SU-DHL-6 (cell line): ENCODE measurements at regions not wholly inside any gene's neighbourhood (a gene's known extent, or its start where the extent isn't known, plus 50 kb on each side); places are given as distances from the start of the nearest gene placed in this dataset.

Source experiments
- H2AFZ ChIP-seq: fragments of 200-600 bp; sonication (generic); 2 replicates; pipeline ENCODE4 v1.6.1; 2014; ENCODE audit warnings: low read depth, mild to moderate bottlenecking, moderate library complexity, mixed read lengths, antibody characterized with exemption, low read length; ENCODE audit not compliant: severe bottlenecking
- H3F3A ChIP-seq: fragments of 200-600 bp; shearing (Covaris generic); 2 replicates; pipeline ENCODE4 v1.6.0; 2016; ENCODE audit warnings: antibody characterized with exemption, mild to moderate bottlenecking; ENCODE audit not compliant: insufficient read depth
- H3K27ac ChIP-seq: fragments of 200-600 bp; sonication (generic); 2 replicates; pipeline ENCODE4 v1.5.1; 2016; ENCODE audit warnings: low read depth, mild to moderate bottlenecking, low read length, moderate library complexity, mixed read lengths
- H3K27me3 ChIP-seq: fragments of 200-600 bp; sonication (generic), shearing (Covaris generic); 2 replicates; pipeline ENCODE4 v1.6.0; 2014; ENCODE audit warnings: mild to moderate bottlenecking, low read length
- H3K36me3 ChIP-seq: fragments of 200-600 bp; sonication (generic); 2 replicates; pipeline ENCODE4 v1.6.1; 2014; ENCODE audit warnings: mild to moderate bottlenecking, low read length, mixed read lengths
- H3K4me2 ChIP-seq: fragments of 300-600, 200-600 bp; shearing (Covaris generic), sonication (generic); 2 replicates; pipeline ENCODE4 v1.6.0; 2014; ENCODE audit warnings: low read length, low read depth, mild to moderate bottlenecking; ENCODE audit not compliant: poor library complexity, severe bottlenecking
- H3K4me3 ChIP-seq: fragments of 200-600 bp; sonication (generic); 2 replicates; pipeline ENCODE4 v1.5.1; 2014; ENCODE audit warnings: antibody characterized with exemption, low read length, mild to moderate bottlenecking, mixed read lengths; ENCODE audit not compliant: insufficient read depth, poor library complexity, severe bottlenecking
- H3K79me2 ChIP-seq: fragments of 200-600 bp; sonication (generic); 2 replicates; pipeline ENCODE4 v1.6.1; 2014; ENCODE audit warnings: mild to moderate bottlenecking, low read length, moderate library complexity; ENCODE audit not compliant: insufficient read depth
- H3K9ac ChIP-seq: fragments of 200-600 bp; sonication (generic); 2 replicates; pipeline ENCODE4 v1.7.0; 2014; ENCODE audit warnings: mild to moderate bottlenecking, low read length
- H3K9me2 ChIP-seq: fragments of 200-600 bp; sonication (generic); replicated peaks from 2 replicates; pipeline ENCODE4 v1.6.1; 2014; ENCODE audit warnings: low read length; ENCODE audit not compliant: insufficient read depth
- H3K9me3 ChIP-seq: fragments of 200-600 bp; sonication (generic); 2 replicates; pipeline ENCODE4 v1.6.1; 2014; ENCODE audit warnings: low read length, mixed read lengths; ENCODE audit not compliant: insufficient read depth
- H4K20me1 ChIP-seq: fragments of 200-600 bp; sonication (generic); 2 replicates; pipeline ENCODE4 v1.6.1; 2014; ENCODE audit warnings: low read depth, mild to moderate bottlenecking, antibody characterized with exemption, low read length, moderate library complexity, mixed read lengths
- EZH2phosphoT487 ChIP-seq: fragments of 200-600 bp; sonication (generic), shearing (Covaris generic); conservative IDR thresholded peaks from 2 replicates; pipeline ENCODE4 v1.6.1; 2018; ENCODE audit warnings: mild to moderate bottlenecking, antibody characterized with exemption, low read length, moderate library complexity, mixed read lengths
- TF ChIP-seq, protein P1 (sequence below): fragments of 200-600 bp; sonication (generic); IDR thresholded peaks from one replicate; pipeline ENCODE4 v1.5.1; 2017; ENCODE audit warnings: antibody characterized with exemption, mild to moderate bottlenecking, low read length, moderate library complexity; ENCODE audit not compliant: insufficient read depth, poor library complexity, severe bottlenecking

- no peaks in the 10 kb centered on the region for H3F3A ChIP-seq
- no peak for TF ChIP-seq EZH2phosphoT487
- TF ChIP-seq, protein P1, sequence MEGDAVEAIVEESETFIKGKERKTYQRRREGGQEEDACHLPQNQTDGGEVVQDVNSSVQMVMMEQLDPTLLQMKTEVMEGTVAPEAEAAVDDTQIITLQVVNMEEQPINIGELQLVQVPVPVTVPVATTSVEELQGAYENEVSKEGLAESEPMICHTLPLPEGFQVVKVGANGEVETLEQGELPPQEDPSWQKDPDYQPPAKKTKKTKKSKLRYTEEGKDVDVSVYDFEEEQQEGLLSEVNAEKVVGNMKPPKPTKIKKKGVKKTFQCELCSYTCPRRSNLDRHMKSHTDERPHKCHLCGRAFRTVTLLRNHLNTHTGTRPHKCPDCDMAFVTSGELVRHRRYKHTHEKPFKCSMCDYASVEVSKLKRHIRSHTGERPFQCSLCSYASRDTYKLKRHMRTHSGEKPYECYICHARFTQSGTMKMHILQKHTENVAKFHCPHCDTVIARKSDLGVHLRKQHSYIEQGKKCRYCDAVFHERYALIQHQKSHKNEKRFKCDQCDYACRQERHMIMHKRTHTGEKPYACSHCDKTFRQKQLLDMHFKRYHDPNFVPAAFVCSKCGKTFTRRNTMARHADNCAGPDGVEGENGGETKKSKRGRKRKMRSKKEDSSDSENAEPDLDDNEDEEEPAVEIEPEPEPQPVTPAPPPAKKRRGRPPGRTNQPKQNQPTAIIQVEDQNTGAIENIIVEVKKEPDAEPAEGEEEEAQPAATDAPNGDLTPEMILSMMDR: no peak
Measured at GRCh38 chr17:59510611-59511010, 54.8 kb upstream of the DHX40 start.

DNA sequence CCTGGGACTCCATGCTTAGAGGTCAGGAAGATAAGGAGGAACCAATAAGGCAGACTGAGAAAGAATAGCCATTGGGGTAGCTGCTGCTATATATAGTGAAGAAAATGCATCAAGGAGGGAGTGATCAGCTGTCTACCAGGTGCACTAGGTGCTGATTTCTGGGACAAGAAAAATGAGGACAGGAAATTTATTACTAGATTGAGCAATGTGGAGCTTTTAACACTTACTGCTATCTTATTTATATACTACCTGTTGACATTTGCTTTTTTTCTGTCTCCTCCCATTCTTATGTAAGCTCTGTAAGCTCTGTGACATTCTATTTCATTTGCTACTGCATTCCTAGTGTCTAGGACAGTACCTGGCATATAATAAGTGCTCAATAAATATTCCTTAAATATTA, 53.7 kb upstream of the DHX40 start:
- Histone ChIP-seq H3K9me2 (no peaks in the 10 kb centered on the region), H3K9me3 (no peaks in the 10 kb centered on the region), H3K4me3 (no peak overlapping the region), H3K4me2 (no peak overlapping the region), H3K36me3 (no peaks in the 10 kb centered on the region), H3K9ac (no peak overlapping the region), H2AFZ (no peak overlapping the region), H3F3A (no peaks in the 10 kb centered on the region), H3K27ac (no peak overlapping the region), H4K20me1 (no peaks in the 10 kb centered on the region), H3K27me3 (no peaks in the 10 kb centered on the region), H3K79me2 (no peaks in the 10 kb centered on the region)
- TF ChIP-seq, protein P1: no peak
- no peak for TF ChIP-seq EZH2phosphoT487

More at GRCh38 chr17:59510611-59511010, 54.8 kb upstream of the DHX40 start:
- Histone ChIP-seq H3K9me2 (no peaks in the 10 kb centered on the region), H3K4me2 (no peak overlapping the region), H2AFZ (no peak overlapping the region), H3K9ac (no peak overlapping the region), H3K4me3 (no peak overlapping the region), H3K9me3 (no peaks in the 10 kb centered on the region), H3K27ac (no peak overlapping the region), H3K79me2 (no peaks in the 10 kb centered on the region), H4K20me1 (no peaks in the 10 kb centered on the region), H3K36me3 (no peaks in the 10 kb centered on the region), H3K27me3 (no peaks in the 10 kb centered on the region)

DNA sequence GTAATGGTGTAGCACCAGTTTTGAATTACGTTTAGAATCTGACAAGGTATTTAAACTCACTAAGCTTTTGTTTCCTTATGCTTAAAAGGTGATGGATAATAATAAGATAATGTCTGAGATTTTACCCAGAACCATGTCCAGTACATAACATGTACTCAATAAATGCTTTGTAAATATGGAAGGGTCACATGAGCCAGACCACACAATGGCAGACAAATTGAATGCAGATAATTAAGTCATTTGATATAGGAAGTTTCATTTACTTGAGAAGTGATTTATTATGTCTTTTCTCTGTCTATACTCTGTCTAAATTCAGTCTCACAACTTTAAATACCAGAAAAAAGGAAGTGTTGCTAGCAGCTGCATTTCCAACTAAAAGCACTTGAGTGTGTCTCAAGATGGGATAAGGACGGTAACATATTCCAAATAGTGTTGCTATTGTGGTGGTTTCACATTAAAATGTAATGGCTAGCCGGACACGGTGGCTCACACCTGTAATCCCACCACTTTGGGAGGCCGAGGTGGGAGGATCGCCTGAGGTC, 52.5 kb upstream of the DHX40 start:
- H3F3A ChIP-seq: no peaks in the 10 kb centered on the region
- H3K9me2 ChIP-seq: no peaks in the 10 kb centered on the region
- H3K4me3 ChIP-seq: no peak overlapping the region
- no peak overlapping the region for H2AFZ ChIP-seq
- H3K4me2 ChIP-seq: no peak overlapping the region
- TF ChIP-seq, protein P1: no peak
- no peak for TF ChIP-seq EZH2phosphoT487
- H3K9me3 ChIP-seq: no peaks in the 10 kb centered on the region
- H3K27me3 ChIP-seq: no peaks in the 10 kb centered on the region
- H3K27ac ChIP-seq: no peak overlapping the region
- H3K9ac ChIP-seq: no peak overlapping the region
- H4K20me1 ChIP-seq: no peaks in the 10 kb centered on the region
- no peaks in the 10 kb centered on the region for H3K79me2 ChIP-seq
- H3K36me3 ChIP-seq: no peaks in the 10 kb centered on the region
